GM10266 (cell line): ENCODE measurements at regions not wholly inside any gene's neighbourhood (a gene's known extent, or its start where the extent isn't known, plus 50 kb on each side); places are given as distances from the start of the nearest gene placed in this dataset.

Experiments used
- DNase-seq: peaks from one replicate; pipeline ENCODE4 v3.0.0; 2012; ENCODE audit errors: extremely low spot score
- TF ChIP-seq, protein P1 (sequence below): IDR thresholded peaks from 2 replicates; pipeline ENCODE4 v1.5.1; 2012; ENCODE audit warnings: mild to moderate bottlenecking, low read depth; ENCODE audit not compliant: control insufficient read depth, insufficient read depth; ENCODE audit errors: missing control alignments

DNA sequence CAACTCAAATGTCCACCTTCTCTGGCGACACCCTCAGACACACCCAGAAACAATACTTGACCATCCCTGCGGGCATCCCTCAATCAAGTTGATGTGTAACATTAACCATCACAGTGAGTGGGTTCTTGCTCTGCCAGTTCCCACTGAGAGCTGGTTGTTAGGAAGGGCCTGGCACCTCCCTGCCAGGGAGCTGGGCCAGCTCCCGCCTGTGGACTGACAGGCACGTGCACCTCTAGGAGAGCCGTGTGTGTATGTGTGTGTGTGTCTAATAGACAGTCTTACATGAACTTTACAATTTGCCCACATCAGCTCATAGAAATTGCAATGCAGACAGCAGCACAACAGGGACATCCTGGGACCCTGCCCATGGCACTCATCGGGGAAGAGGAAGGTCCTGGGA lies 298.7 kb downstream of the SHANK2 start:
- TF ChIP-seq, protein P1, sequence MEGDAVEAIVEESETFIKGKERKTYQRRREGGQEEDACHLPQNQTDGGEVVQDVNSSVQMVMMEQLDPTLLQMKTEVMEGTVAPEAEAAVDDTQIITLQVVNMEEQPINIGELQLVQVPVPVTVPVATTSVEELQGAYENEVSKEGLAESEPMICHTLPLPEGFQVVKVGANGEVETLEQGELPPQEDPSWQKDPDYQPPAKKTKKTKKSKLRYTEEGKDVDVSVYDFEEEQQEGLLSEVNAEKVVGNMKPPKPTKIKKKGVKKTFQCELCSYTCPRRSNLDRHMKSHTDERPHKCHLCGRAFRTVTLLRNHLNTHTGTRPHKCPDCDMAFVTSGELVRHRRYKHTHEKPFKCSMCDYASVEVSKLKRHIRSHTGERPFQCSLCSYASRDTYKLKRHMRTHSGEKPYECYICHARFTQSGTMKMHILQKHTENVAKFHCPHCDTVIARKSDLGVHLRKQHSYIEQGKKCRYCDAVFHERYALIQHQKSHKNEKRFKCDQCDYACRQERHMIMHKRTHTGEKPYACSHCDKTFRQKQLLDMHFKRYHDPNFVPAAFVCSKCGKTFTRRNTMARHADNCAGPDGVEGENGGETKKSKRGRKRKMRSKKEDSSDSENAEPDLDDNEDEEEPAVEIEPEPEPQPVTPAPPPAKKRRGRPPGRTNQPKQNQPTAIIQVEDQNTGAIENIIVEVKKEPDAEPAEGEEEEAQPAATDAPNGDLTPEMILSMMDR, result no peak

DNA sequence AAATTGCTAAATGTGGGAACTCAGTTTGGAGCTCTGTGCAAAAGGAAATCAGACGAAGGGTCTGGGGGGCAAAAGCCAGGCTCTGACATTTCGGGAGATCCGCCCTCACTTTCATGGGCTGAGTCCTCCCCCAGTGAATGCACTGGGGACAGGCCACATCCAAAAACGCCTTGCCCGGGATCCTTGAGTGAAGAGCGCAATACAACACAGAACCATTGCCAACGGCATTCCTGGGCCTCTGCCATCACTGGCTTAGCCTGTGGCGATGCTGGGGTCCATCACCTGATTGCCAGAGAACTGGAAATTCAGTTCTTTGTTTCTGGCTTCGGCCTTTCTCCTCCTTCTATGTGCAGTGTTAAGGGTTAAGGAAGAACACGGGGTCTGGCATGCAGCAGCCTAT lies 297.9 kb downstream of the SHANK2 start:
- no peak for DNase-seq
- TF ChIP-seq, protein P1, result no peak

More for the DNA sequence above, 298.7 kb downstream of the SHANK2 start:
- no peak for DNase-seq
